Mucosa of stomach (tissue), 1 donor: ENCODE measurements at regions not wholly inside any gene's neighbourhood (a gene's known extent, or its start where the extent isn't known, plus 50 kb on each side); places are given as distances from the start of the nearest gene placed in this dataset.
"Not testable (repeated sequence)": the region's sequence is repeated elsewhere in the genome, so short reads cannot be mapped to it uniquely, and the experiment has no call there.

Experiments
- H3K27me3 ChIP-seq: one replicate; pipeline ENCODE4 v1.7.0; 2013; ENCODE audit warnings: mild to moderate bottlenecking, low read length; ENCODE audit not compliant: control insufficient read depth, insufficient read depth
- H3K36me3 ChIP-seq: one replicate; pipeline ENCODE4 v1.7.0; 2013; ENCODE audit warnings: low read length; ENCODE audit not compliant: control insufficient read depth, insufficient read depth
- H3K4me1 ChIP-seq: one replicate; pipeline ENCODE4 v1.7.0; 2013; ENCODE audit warnings: mild to moderate bottlenecking, low read length; ENCODE audit not compliant: control insufficient read depth, insufficient read depth
- H3K4me3 ChIP-seq: one replicate; pipeline ENCODE4 v1.7.0; 2013; ENCODE audit warnings: low read length
- H3K9ac ChIP-seq: one replicate; pipeline ENCODE4 v1.7.0; 2013; ENCODE audit warnings: mild to moderate bottlenecking, low read length, moderate library complexity
- H3K9me3 ChIP-seq: one replicate; pipeline ENCODE4 v1.7.0; 2013; ENCODE audit warnings: mild to moderate bottlenecking, low read length, moderate library complexity; ENCODE audit not compliant: control insufficient read depth
- donor health status: Pancreatic carcinoma.

DNA sequence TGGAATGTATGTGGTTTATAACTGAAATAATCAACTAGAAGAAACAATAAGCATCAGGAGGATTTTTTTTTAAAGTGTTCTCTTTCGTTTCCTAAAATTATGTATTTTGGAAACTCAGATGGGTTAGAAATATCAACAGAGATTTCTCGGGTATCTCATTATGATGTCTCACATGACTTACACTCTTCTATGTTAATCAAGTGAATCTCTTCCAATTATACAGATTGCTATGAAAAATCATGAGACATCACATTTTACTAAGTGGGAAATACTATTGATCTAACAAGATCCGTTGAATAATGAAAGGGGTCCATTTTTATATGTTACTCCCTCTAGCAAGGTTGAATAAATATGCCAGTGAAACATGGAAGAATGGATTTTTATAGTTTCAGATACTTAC lies 54.7 kb upstream of the NRIP1 start:
- peaks cover 14% of the 10 kb centered on the region for H3K4me1 ChIP-seq

DNA sequence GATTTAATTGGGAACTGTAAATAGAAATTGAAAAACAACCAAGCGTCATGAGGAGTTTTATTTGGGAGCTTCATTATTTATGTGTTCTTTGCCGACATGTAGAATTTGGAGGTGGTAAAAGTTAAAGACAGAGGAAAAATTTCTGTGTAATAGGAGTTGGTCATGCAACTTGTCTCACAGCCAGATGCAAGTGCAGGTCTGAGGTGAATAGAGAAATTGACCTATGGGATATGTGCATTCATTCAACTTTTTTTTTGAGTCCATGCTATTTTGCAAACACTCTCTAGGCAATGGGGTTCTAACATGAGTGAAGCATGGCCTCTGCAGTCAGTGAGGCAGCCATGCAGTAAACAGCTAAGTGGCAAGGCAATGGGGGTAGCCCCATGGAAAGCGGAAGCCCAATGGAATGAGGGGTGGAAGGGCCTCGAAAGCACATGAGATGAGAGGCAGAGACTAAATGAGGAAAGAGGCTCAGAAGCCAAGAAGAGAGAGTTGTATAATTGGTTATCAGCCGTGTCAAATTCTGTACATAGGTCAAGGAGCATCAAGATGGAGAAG lies 56.4 kb upstream of the NRIP1 start:
- H3K9me3 ChIP-seq, result no peaks in the 10 kb centered on the region
- H3K27me3 ChIP-seq, result no peaks in the 10 kb centered on the region
- peaks cover 14% of the 10 kb centered on the region for H3K4me1 ChIP-seq
- no peak overlapping the region for H3K9ac ChIP-seq
- H3K36me3 ChIP-seq, result no peaks in the 10 kb centered on the region
- H3K4me3 ChIP-seq, result no peak overlapping the region

More for the DNA sequence above, 54.7 kb upstream of the NRIP1 start:
- Histone ChIP-seq H3K9me3 (no peaks in the 10 kb centered on the region), H3K27me3 (no peaks in the 10 kb centered on the region), H3K9ac (no peak overlapping the region), H3K36me3 (no peaks in the 10 kb centered on the region), H3K4me3 (no peak overlapping the region)

DNA sequence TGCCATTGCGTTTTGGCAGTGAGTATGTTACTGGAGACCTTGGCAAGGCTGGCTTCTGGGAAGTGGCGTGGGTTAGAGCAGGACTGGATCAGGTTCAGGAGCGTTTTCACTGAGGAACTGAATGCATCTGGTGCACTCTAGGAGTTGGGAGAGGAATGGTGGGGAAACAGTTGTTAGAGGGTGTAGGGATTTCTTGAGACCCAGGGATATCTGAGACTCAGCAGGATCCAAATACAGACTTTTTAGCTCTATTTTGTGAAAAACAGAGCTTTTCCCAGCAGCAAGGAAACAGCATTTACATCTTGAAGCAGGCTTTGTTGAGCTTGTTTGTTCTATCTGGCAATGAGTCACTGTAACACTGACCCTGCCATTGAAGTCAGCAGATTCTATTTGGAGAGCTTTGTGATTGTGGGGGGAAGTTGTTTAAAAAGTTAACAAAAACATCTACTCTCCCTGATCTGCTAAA lies 56.9 kb upstream of the NRIP1 start:
- Histone ChIP-seq H3K9me3 (no peaks in the 10 kb centered on the region), H3K4me1 (peaks cover 14% of the 10 kb centered on the region), H3K9ac (no peak overlapping the region), H3K27me3 (no peaks in the 10 kb centered on the region), H3K4me3 (no peak overlapping the region), H3K36me3 (no peaks in the 10 kb centered on the region)

DNA sequence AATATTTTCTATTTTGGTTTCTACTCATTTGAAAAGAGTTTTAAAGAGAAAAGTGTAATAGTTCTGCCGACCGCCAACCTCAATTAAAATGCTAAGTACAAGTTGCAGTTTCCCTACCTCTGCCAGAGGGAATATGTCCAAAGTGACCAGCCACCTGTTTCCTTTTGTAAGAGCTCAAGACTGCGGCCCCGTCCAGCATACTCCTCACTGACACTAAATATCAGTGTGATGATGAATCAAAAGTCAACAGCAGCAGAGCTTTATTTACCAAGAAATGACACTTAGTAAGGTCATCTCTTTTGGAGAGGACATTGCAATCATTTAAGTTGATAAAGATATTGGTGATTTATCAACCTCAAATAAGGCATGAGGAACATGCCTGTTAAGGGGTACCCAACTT lies 57.4 kb upstream of the NRIP1 start:
- no peaks in the 10 kb centered on the region for H3K27me3 ChIP-seq
- no peaks in the 10 kb centered on the region for H3K9me3 ChIP-seq
- peaks cover 14% of the 10 kb centered on the region for H3K4me1 ChIP-seq
- H3K36me3 ChIP-seq, result no peaks in the 10 kb centered on the region
- H3K9ac ChIP-seq, result no peak overlapping the region
- no peak overlapping the region for H3K4me3 ChIP-seq

DNA sequence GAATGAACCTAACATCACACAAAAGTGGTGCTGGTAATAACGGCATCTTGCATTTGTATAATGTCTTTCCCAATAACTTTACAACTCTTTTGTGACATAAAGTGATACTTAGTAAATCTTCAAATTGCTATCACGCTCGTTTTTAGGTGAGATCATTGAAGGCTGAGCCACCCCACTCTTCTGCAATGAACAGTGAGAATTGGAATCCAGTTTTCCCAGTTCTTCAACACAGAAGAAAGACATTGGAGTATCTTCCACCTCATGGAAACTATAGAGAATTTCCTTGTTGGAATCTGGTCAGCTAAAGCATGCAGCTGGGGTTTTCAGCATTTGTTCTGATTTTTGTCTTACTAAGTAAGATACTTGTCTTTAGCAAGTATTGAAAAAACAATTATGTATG lies 59.9 kb upstream of the NRIP1 start:
- Histone ChIP-seq H3K9me3 (no peaks in the 10 kb centered on the region), H3K4me1 (peaks cover 14% of the 10 kb centered on the region), H3K27me3 (no peaks in the 10 kb centered on the region), H3K9ac (no peak overlapping the region), H3K36me3 (no peaks in the 10 kb centered on the region), H3K4me3 (no peak overlapping the region)

DNA sequence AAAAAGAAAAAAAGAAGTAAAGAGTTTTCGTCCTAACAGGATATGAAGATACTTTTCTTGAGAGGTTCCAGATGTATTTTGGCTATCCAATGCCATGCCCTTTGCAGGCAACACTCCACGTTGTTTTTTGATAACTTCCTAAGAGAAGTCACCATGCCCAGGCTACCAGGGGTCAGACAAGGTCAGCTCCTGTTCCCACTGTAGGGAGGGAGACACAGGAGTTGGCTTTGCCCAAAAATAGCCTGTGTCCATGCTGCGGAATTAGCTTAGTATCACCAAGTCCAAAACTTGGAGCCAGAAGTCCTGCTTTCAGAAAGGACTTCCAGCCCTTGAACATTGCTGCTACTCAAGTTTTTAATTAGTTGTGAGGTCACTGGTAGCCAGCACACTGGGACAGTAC lies 62.1 kb upstream of the NRIP1 start:
- no peak overlapping the region for H3K9ac ChIP-seq
- H3K4me3 ChIP-seq, result no peak overlapping the region
- no peaks in the 10 kb centered on the region for H3K36me3 ChIP-seq

DNA sequence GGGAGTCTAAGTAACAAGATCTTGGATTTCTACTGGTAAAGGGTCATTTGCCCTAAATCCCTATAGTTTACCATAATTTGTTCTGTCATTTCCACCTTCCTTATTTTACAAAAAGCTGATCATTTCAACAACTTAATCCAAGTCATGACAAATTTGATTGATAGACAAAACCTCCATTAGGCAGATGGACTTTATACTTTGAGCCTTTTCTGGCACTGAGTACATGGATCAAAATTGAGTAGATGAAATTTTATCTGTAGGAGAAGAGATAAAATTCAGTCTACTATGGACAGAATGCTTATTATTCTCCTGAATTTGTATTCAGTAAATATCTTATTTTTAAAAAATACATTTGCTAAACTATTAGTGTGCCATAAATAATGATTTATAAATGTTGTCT lies 62.6 kb upstream of the NRIP1 start:
- Histone ChIP-seq H3K9ac (no peak overlapping the region), H3K36me3 (no peaks in the 10 kb centered on the region), H3K9me3 (no peaks in the 10 kb centered on the region), H3K4me3 (no peak overlapping the region), H3K4me1 (peaks cover 1% of the 10 kb centered on the region), H3K27me3 (no peaks in the 10 kb centered on the region)

More for the DNA sequence above, 62.1 kb upstream of the NRIP1 start:
- no peaks in the 10 kb centered on the region for H3K27me3 ChIP-seq
- peaks cover 6% of the 10 kb centered on the region for H3K4me1 ChIP-seq
- no peaks in the 10 kb centered on the region for H3K9me3 ChIP-seq

DNA sequence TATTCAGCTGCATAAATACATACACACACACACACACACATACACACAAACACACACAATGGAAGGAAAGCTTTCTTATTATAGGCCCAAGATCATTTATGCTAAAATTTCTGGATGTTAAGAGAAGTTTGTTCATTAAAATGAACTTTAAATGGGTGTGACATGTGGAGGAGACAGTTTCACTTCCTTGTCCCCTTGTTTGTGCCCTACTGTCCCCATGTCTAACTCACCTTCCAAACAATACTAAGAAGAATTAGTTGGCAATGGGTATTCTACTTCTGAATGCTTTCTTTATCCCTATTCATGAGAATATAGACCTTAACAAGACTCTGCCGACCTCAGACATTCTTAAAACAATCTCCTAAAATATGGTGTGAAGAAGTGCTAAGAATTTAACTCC lies 63.5 kb upstream of the NRIP1 start:
- Histone ChIP-seq H3K9me3 (no peaks in the 10 kb centered on the region), H3K4me3 (no peak overlapping the region), H3K27me3 (no peaks in the 10 kb centered on the region), H3K4me1 (no peaks in the 10 kb centered on the region), H3K36me3 (no peaks in the 10 kb centered on the region), H3K9ac (no peak overlapping the region)

DNA sequence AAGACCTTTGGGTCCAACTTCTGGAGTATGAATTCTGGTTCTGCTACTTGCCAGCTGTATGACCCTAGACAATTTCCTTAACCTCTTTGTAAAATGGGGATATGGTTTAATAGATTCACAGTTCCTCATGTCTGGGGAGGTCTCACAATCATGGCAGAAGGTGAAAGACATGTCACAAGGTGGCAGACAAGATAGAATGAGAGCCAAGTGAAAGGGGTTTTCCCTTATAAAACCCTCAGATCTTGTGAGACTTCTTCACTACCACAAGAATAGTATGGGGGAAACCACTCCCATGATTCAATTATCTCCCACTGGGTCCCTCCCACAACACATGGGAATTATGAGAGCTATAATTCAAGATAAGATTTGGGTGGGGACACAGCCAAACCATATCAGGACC lies 63.9 kb upstream of the NRIP1 start:
- not testable (repeated sequence) for H3K9ac ChIP-seq, H3K9me3 ChIP-seq, H3K27me3 ChIP-seq, H3K36me3 ChIP-seq, H3K4me1 ChIP-seq, H3K4me3 ChIP-seq

DNA sequence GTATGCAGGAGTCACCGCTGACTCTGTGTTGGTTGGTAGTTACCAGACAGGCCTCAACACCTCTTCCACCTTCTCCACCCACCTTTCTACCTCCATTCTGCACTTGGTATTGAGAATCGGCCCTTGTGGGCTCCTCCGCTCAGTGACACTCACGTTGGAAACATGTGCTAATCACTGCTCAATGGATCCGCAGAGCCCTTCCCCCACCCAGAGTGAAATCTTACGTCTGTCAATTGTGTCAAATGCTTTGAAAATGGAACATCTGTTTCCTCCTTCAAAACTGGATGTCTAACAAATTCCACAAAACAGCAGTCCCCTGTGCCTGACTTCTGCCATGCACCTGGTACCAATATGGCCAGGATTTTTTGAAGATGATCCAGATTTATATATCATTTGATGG lies 65.5 kb upstream of the NRIP1 start:
- Histone ChIP-seq H3K4me1 (peaks cover 13% of the 10 kb centered on the region), H3K36me3 (no peaks in the 10 kb centered on the region), H3K9me3 (no peaks in the 10 kb centered on the region), H3K27me3 (no peaks in the 10 kb centered on the region), H3K4me3 (no peak overlapping the region), H3K9ac (no peak overlapping the region)

DNA sequence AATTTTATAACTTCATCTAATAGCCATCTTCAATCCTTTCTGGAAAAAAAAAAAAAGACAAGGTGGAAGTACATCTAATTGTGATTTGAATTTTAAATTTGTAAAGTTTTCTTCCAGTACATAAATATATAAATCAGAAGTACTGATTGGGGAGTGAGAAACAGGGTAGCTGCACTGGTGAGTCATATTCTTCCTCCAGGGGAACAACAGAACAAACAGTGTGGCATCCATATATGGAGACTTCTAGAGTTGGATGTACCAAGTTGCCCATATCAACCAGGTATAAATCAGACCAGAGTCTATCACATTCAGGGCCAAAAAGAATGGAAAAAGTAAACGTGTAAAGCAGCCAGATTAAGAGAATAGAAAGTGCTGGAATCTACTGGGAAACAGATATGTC lies 66.0 kb upstream of the NRIP1 start:
- Histone ChIP-seq H3K27me3 (no peaks in the 10 kb centered on the region), H3K4me3 (no peak overlapping the region), H3K4me1 (peaks cover 16% of the 10 kb centered on the region), H3K36me3 (no peaks in the 10 kb centered on the region), H3K9me3 (no peaks in the 10 kb centered on the region), H3K9ac (no peak overlapping the region)

DNA sequence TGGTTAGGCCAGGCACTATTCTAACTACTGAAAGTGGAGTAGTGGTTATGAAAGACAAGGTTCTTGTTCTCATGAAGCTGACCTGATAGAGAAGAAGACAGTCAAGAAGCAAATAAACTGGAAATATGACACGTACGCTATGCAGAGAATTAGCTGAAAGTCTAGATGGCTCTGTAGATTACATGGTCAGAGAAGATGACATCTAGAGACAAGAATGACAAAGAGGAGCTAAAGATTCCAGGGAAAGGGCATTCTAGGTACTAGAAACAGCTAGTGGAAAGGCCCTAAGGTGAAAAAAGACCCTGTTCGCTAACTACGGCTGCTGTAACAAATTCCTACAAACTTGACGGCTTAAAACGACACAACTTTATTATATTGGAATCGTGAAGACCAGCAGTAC lies 68.0 kb upstream of the NRIP1 start:
- no peaks in the 10 kb centered on the region for H3K36me3 ChIP-seq
- H3K9me3 ChIP-seq, result no peaks in the 10 kb centered on the region
- no peak overlapping the region for H3K9ac ChIP-seq
- H3K4me3 ChIP-seq, result no peak overlapping the region
- no peaks in the 10 kb centered on the region for H3K27me3 ChIP-seq
- peaks cover 16% of the 10 kb centered on the region for H3K4me1 ChIP-seq
